Lung (tissue), 11 donors: ENCODE measurements at regions not wholly inside any gene's neighbourhood (a gene's known extent, or its start where the extent isn't known, plus 50 kb on each side); places are given as distances from the start of the nearest gene placed in this dataset.

Experiments used
- ATAC-seq: fragments of 200-7000 bp; cut with Tn5 transposase; one replicate; pipeline ENCODE4 v1.9.1; 2020; ENCODE audit warnings: moderate number of reproducible peaks; ENCODE audit not compliant: insufficient read depth, low FRiP score
- DNase-seq, 3 donors: peaks; one replicate each; pipeline ENCODE4 v3.0.0-alpha.2; 2013 to 2017
- H3K27ac ChIP-seq, 2 donors: one replicate each; pipeline ENCODE4 v1.5.1; 2013; ENCODE audit warnings: mild to moderate bottlenecking in 2 of 2, moderate library complexity in 2 of 2, control low read depth in 1 of 2, inconsistent platforms in 1 of 2, low read depth in 1 of 2, low read length in 1 of 2
- H3K27me3 ChIP-seq, 3 donors: one replicate each; pipeline ENCODE4 v1.5.1; 2013; ENCODE audit warnings: low read length in 2 of 3; ENCODE audit not compliant: control insufficient read depth in 3 of 3, insufficient read depth in 3 of 3
- H3K36me3 ChIP-seq, 4 donors: one replicate each; pipeline ENCODE4 v1.5.1; 2013; ENCODE audit warnings: low read length in 4 of 4, mild to moderate bottlenecking in 1 of 4, moderate library complexity in 1 of 4; ENCODE audit not compliant: control insufficient read depth in 4 of 4, insufficient read depth in 4 of 4
- H3K4me1 ChIP-seq, 5 donors: one replicate each; pipeline ENCODE4 v1.5.1; 2013; ENCODE audit warnings: low read length in 5 of 5, mild to moderate bottlenecking in 2 of 5, moderate library complexity in 1 of 5; ENCODE audit not compliant: control insufficient read depth in 5 of 5, insufficient read depth in 5 of 5
- H3K4me3 ChIP-seq: one replicate; pipeline ENCODE4 v1.5.1; 2013; ENCODE audit warnings: mild to moderate bottlenecking, control low read depth, moderate library complexity
- H3K9ac ChIP-seq, 2 donors: one replicate each; pipeline ENCODE4 v1.5.1; 2013; ENCODE audit warnings: low read length in 2 of 2, control low read depth in 1 of 2; ENCODE audit not compliant: insufficient read depth in 1 of 2
- H3K9me3 ChIP-seq, 4 donors: one replicate each; pipeline ENCODE4 v1.5.1; 2013; ENCODE audit warnings: low read length in 3 of 4, mild to moderate bottlenecking in 1 of 4, moderate library complexity in 1 of 4; ENCODE audit not compliant: control insufficient read depth in 4 of 4, insufficient read depth in 3 of 4
- CTCF ChIP-seq: IDR thresholded peaks from 2 replicates; pipeline ENCODE4 v1.5.1; 2012; ENCODE audit warnings: mild to moderate bottlenecking; ENCODE audit errors: control extremely low read depth, extremely low read depth
- WGBS, 2 donors: extraction: QIAGEN DNeasy Blood & Tissue Kit; methylation state at CpG; one replicate each; pipeline ENCODE4 v1.1.7; 2013; 5-methylcytosine and 5-hydroxymethylcytosine counted together
- donor health status: control.
- donor health status: control.
- donor health status: Bipolar disorder and iron deficiency.
- donor health status: healthy.
- donor health status: DM: yes; HTN: yes; CAD: no.

GRCh38 chr5:163706053-163706771 is 200.8 kb downstream of the MAT2B start:
- Histone ChIP-seq H3K4me3 (no peak overlapping the region), H3K27ac (no peak overlapping the region), H3K36me3 (no peaks in the 10 kb centered on the region), H3K4me1 (peaks cover 0 to 6% (median 0%) of the 10 kb centered on the region in 5 donors), H3K9ac (no peak overlapping the region), H3K27me3 (no peaks in the 10 kb centered on the region), H3K9me3 (no peaks in the 10 kb centered on the region)
- 45 to 72% methylated on average over 4 of the region's 4 CpGs for WGBS, 2 donors
- no peak for TF ChIP-seq CTCF
- DNase-seq (peak; percentile 49 to 71 (median 70)), ATAC-seq (peak; percentile 31)

GRCh38 chr5:163712011-163712410 is 206.6 kb downstream of the MAT2B start:
- no peaks in the 10 kb centered on the region for H3K36me3 ChIP-seq
- TF ChIP-seq CTCF = no peak
- no peaks in the 10 kb centered on the region for H3K9me3 ChIP-seq
- H3K4me3 ChIP-seq = no peak overlapping the region
- no peaks in the 10 kb centered on the region for H3K4me1 ChIP-seq
- DNase-seq (no peak), ATAC-seq (no peak)
- H3K27ac ChIP-seq = no peak overlapping the region
- H3K9ac ChIP-seq = no peak overlapping the region
- no peaks in the 10 kb centered on the region for H3K27me3 ChIP-seq

- Histone ChIP-seq H3K4me1 (no peaks in the 10 kb centered on the region), H3K27ac (no peak overlapping the region), H3K9me3 (no peaks in the 10 kb centered on the region), H3K36me3 (no peaks in the 10 kb centered on the region), H3K27me3 (no peaks in the 10 kb centered on the region), H3K4me3 (no peak overlapping the region), H3K9ac (no peak overlapping the region)
- TF ChIP-seq CTCF = no peak
- DNase-seq (no peak), ATAC-seq (no peak)
- WGBS, 2 donors = 55 to 84% methylated on average over 5 of the region's 5 CpGs
Measured at GRCh38 chr5:163718272-163718671, 212.9 kb downstream of the MAT2B start.

GRCh38 chr5:163724305-163724704 is 218.9 kb downstream of the MAT2B start:
- Histone ChIP-seq H3K9ac (no peak overlapping the region), H3K36me3 (no peaks in the 10 kb centered on the region), H3K9me3 (no peaks in the 10 kb centered on the region), H3K27me3 (no peaks in the 10 kb centered on the region), H3K4me3 (no peak overlapping the region), H3K27ac (no peak overlapping the region), H3K4me1 (no peaks in the 10 kb centered on the region)
- TF ChIP-seq CTCF = no peak
- WGBS, 2 donors = 84 to 87% methylated on average over 3 of the region's 3 CpGs
- DNase-seq (no peak), ATAC-seq (no peak)
